ENCODE measurements at regions not wholly inside any gene's neighbourhood (a gene's known extent, or its start where the extent isn't known, plus 50 kb on each side); places are given as distances from the start of the nearest gene placed in this dataset.

DNA sequence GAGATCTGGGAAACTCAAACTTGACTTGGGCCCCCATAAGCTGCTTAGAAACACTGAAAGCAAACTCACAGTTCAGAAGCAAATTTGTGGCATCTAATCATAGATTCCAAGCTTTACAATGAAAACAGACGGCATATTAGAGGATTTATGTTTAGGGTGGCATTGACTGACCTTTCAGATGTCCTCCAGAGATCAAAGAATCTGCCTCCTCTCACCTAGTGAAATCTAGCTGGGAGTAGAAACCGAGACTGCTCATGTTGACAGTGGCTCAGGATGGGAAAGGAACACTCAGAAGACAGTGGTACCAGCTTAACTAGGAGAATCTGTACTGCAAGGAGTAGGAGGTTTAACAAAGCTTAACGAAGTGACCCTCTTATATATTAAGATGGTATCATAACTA, 345.0 kb downstream of the GXYLT1 start:
- TF ChIP-seq EZH2phosphoT487 (IDR thresholded peaks at IDR 0.05; ENCODE audit: borderline replicate concordance): no peak
- TF ChIP-seq, protein P1, sequence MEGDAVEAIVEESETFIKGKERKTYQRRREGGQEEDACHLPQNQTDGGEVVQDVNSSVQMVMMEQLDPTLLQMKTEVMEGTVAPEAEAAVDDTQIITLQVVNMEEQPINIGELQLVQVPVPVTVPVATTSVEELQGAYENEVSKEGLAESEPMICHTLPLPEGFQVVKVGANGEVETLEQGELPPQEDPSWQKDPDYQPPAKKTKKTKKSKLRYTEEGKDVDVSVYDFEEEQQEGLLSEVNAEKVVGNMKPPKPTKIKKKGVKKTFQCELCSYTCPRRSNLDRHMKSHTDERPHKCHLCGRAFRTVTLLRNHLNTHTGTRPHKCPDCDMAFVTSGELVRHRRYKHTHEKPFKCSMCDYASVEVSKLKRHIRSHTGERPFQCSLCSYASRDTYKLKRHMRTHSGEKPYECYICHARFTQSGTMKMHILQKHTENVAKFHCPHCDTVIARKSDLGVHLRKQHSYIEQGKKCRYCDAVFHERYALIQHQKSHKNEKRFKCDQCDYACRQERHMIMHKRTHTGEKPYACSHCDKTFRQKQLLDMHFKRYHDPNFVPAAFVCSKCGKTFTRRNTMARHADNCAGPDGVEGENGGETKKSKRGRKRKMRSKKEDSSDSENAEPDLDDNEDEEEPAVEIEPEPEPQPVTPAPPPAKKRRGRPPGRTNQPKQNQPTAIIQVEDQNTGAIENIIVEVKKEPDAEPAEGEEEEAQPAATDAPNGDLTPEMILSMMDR (conservative IDR thresholded peaks at IDR 0.05; ENCODE audit: low read length): no peak
- no peak overlapping the region for H2AFZ ChIP-seq (ENCODE audit: low read length)
- no peaks in the 10 kb centered on the region for H3K9me2 ChIP-seq (replicated peaks; ENCODE audit: low read depth, low read length)

DNA sequence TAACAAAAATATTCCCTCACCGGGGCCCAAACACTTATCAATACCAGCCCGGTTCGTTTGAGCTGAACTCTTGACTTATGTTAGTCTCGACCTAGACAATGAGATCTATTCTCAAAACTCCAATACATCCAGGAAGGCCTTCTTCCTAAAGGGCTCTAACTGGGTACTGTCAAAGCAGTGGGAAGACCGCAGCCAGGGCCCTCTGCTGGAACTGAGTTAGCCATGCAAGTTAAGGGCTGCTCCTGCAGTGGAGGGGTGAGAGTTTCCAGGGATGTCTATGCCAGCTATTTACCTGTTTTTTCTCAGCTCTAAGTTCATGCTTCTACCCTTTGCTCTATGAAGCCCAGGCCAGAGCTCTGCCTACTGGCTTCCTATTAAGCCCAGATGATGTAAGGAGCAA, 348.8 kb downstream of the GXYLT1 start:
- H3K9ac ChIP-seq (ENCODE audit: low read depth, low read length, poor library complexity, severe bottlenecking): no peak overlapping the region
- no peaks in the 10 kb centered on the region for H4K20me1 ChIP-seq (ENCODE audit: insufficient read depth, low read length, poor library complexity, severe bottlenecking)
- H2AFZ ChIP-seq (ENCODE audit: low read length): no peak overlapping the region
- TF ChIP-seq EZH2phosphoT487 (IDR thresholded peaks at IDR 0.05; ENCODE audit: borderline replicate concordance): no peak
- TF ChIP-seq, protein P1 (conservative IDR thresholded peaks at IDR 0.05; ENCODE audit: low read length): peak; percentile 45
- H3K9me3 ChIP-seq (ENCODE audit: insufficient read depth, low read depth, low read length): 0 out of 2 replicates have a peak, but pooled peaks cover 4% of the 10 kb centered on the region
- H3K36me3 ChIP-seq (ENCODE audit: insufficient read depth, low read length): no peaks in the 10 kb centered on the region
- no peak overlapping the region for H3K4me2 ChIP-seq (ENCODE audit: low read depth, low read length, poor library complexity, severe bottlenecking)
- H3K79me2 ChIP-seq (ENCODE audit: insufficient read depth, low read length): no peaks in the 10 kb centered on the region
- no peak overlapping the region for H3K4me3 ChIP-seq (ENCODE audit: low read length, poor library complexity, severe bottlenecking)
- no peaks in the 10 kb centered on the region for H3F3A ChIP-seq (ENCODE audit: low read depth)
- H3K27me3 ChIP-seq (ENCODE audit: insufficient read depth, low read length, poor library complexity, severe bottlenecking): no peaks in the 10 kb centered on the region
- H3K9me2 ChIP-seq (replicated peaks; ENCODE audit: low read depth, low read length): no peaks in the 10 kb centered on the region
- no peaks in the 10 kb centered on the region for H3K4me1 ChIP-seq (ENCODE audit: insufficient read depth, low read length, poor library complexity, severe bottlenecking)

More for the DNA sequence above, 345.0 kb downstream of the GXYLT1 start:
- Histone ChIP-seq H3K4me2 (ENCODE audit: low read depth, low read length, poor library complexity, severe bottlenecking) (no peak overlapping the region), H3K9ac (ENCODE audit: low read depth, low read length, poor library complexity, severe bottlenecking) (no peak overlapping the region), H3K9me3 (ENCODE audit: insufficient read depth, low read depth, low read length) (no peaks in the 10 kb centered on the region), H3K4me3 (ENCODE audit: low read length, poor library complexity, severe bottlenecking) (no peak overlapping the region), H3K4me1 (ENCODE audit: insufficient read depth, low read length, poor library complexity, severe bottlenecking) (no peaks in the 10 kb centered on the region), H4K20me1 (ENCODE audit: insufficient read depth, low read length, poor library complexity, severe bottlenecking) (no peaks in the 10 kb centered on the region), H3K36me3 (ENCODE audit: insufficient read depth, low read length) (no peaks in the 10 kb centered on the region), H3K27me3 (ENCODE audit: insufficient read depth, low read length, poor library complexity, severe bottlenecking) (no peaks in the 10 kb centered on the region), H3F3A (ENCODE audit: low read depth) (no peaks in the 10 kb centered on the region), H3K79me2 (ENCODE audit: insufficient read depth, low read length) (no peaks in the 10 kb centered on the region)

DNA sequence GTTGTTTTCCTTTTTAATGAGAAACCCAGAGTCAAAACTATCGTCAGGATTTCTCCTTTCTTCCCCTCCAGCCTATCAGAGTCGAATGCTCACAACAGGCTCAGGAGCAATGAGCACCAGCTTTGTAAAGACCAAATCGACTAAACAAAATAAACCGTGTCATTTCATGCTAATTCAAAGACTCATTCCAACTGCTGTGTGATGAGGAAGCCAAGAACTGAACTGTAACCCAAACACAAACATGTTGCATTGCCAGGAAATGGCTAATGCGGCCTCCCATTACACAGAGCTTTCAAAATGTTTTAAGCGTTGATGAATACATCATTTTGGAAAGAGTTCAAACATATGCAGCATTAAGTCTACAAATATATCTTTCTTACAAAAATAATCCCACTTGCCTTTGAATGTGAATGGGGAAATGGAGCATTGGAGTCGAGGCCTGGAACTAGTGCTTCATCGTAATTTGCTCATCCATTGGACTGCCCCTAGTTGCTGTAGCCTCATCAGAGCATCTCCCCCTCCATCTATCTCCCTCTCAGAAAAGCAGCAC, 349.5 kb downstream of the GXYLT1 start:
- Histone ChIP-seq H3K4me1 (ENCODE audit: insufficient read depth, low read length, poor library complexity, severe bottlenecking) (no peaks in the 10 kb centered on the region), H3F3A (ENCODE audit: low read depth) (no peaks in the 10 kb centered on the region), H4K20me1 (ENCODE audit: insufficient read depth, low read length, poor library complexity, severe bottlenecking) (no peaks in the 10 kb centered on the region), H3K9me3 (ENCODE audit: insufficient read depth, low read depth, low read length) (0 out of 2 replicates have a peak, but pooled peaks cover 6% of the 10 kb centered on the region), H3K27me3 (ENCODE audit: insufficient read depth, low read length, poor library complexity, severe bottlenecking) (no peaks in the 10 kb centered on the region), H3K36me3 (ENCODE audit: insufficient read depth, low read length) (no peaks in the 10 kb centered on the region), H3K79me2 (ENCODE audit: insufficient read depth, low read length) (no peaks in the 10 kb centered on the region), H3K4me2 (ENCODE audit: low read depth, low read length, poor library complexity, severe bottlenecking) (no peak overlapping the region), H3K9ac (ENCODE audit: low read depth, low read length, poor library complexity, severe bottlenecking) (no peak overlapping the region), H3K4me3 (ENCODE audit: low read length, poor library complexity, severe bottlenecking) (no peak overlapping the region), H3K9me2 (replicated peaks; ENCODE audit: low read depth, low read length) (no peaks in the 10 kb centered on the region), H2AFZ (ENCODE audit: low read length) (no peak overlapping the region)
- no peak for TF ChIP-seq EZH2phosphoT487 (IDR thresholded peaks at IDR 0.05; ENCODE audit: borderline replicate concordance)
- TF ChIP-seq, protein P1 (conservative IDR thresholded peaks at IDR 0.05; ENCODE audit: low read length): no peak

All from Loucy (cell line).